SK-N-SH treated with all-trans-retinoic acid at 6 μM for 48 hours (cell line): ENCODE measurements at regions not wholly inside any gene's neighbourhood (a gene's known extent, or its start where the extent isn't known, plus 50 kb on each side); places are given as distances from the start of the nearest gene placed in this dataset.

Source experiments
- ATAC-seq: fragments of 200-7000 bp; cut with Tn5 transposase; 3 replicates; pipeline ENCODE4 v1.9.1; 2020; ENCODE audit warnings: mild to moderate bottlenecking, moderate library complexity
- ARNTL ChIP-seq: fragments of 450-650 bp; formaldehyde crosslinking; IDR thresholded peaks from 2 replicates; pipeline ENCODE4 v1.5.0; 2020; ENCODE audit warnings: low read depth, mild to moderate bottlenecking, moderate library complexity, borderline replicate concordance
- BACH2 ChIP-seq: fragments of 250-450 bp; sonication (Bioruptor Pico); IDR thresholded peaks from 2 replicates; pipeline ENCODE4 v1.9.0; 2021; ENCODE audit warnings: mild to moderate bottlenecking, borderline replicate concordance
- CSDC2 ChIP-seq: fragments of 250-450 bp; sonication (Bioruptor Pico); IDR thresholded peaks from 2 replicates; pipeline ENCODE4 v1.5.0; 2020; ENCODE audit warnings: mild to moderate bottlenecking, moderate library complexity
- ESRRG ChIP-seq: fragments of 250-450 bp; sonication (Bioruptor Pico); IDR thresholded peaks from 2 replicates; pipeline ENCODE4 v1.6.1; 2021; ENCODE audit warnings: mild to moderate bottlenecking
- GLIS3 ChIP-seq: fragments of 250-450 bp; sonication (Bioruptor Pico); IDR thresholded peaks from 2 replicates; pipeline ENCODE4 v1.5.0; 2020; ENCODE audit warnings: mild to moderate bottlenecking, moderate library complexity
- ISL1 ChIP-seq: fragments of 250-450 bp; sonication (Bioruptor Pico); IDR thresholded peaks from 2 replicates; pipeline ENCODE4 v2.1.2; 2022; ENCODE audit warnings: mild to moderate bottlenecking, moderate library complexity
- OSR1 ChIP-seq: fragments of 250-450 bp; sonication (Bioruptor Pico); IDR thresholded peaks from 2 replicates; pipeline ENCODE4 v1.8.0; 2022; ENCODE audit warnings: moderate library complexity, mild to moderate bottlenecking, inconsistent platforms
- PPARA ChIP-seq: fragments of 250-450 bp; sonication (Bioruptor Pico); IDR thresholded peaks from 2 replicates; pipeline ENCODE4 v1.5.0; 2020; ENCODE audit warnings: mild to moderate bottlenecking, borderline replicate concordance
- RARB ChIP-seq: fragments of 250-450 bp; sonication (Bioruptor Pico); IDR thresholded peaks from 2 replicates; pipeline ENCODE4 v1.8.0; 2021; ENCODE audit warnings: mild to moderate bottlenecking, moderate library complexity
- SNAI2 ChIP-seq: fragments of 250-450 bp; sonication (Bioruptor Pico); IDR thresholded peaks from 2 replicates; pipeline ENCODE4 v1.5.0; 2020; ENCODE audit warnings: mild to moderate bottlenecking, moderate library complexity
- TCF4 ChIP-seq: fragments of 250-450 bp; sonication (Bioruptor Pico); IDR thresholded peaks from 2 replicates; pipeline ENCODE4 v1.8.0; 2021; ENCODE audit warnings: mild to moderate bottlenecking, moderate library complexity, borderline replicate concordance
- TOX ChIP-seq: fragments of 250-450 bp; sonication (Bioruptor Pico); IDR thresholded peaks from 2 replicates; pipeline ENCODE4 v1.8.0; 2021; ENCODE audit warnings: mild to moderate bottlenecking, moderate library complexity, borderline replicate concordance
- ZC3H10 ChIP-seq: fragments of 250-450 bp; sonication (Bioruptor Pico); IDR thresholded peaks from 2 replicates; pipeline ENCODE4 v1.5.1; 2021; ENCODE audit warnings: mild to moderate bottlenecking, moderate library complexity
- ZFP3 ChIP-seq: fragments of 250-450 bp; sonication (Bioruptor Pico); IDR thresholded peaks from 2 replicates; pipeline ENCODE4 v1.5.0; 2020; ENCODE audit warnings: mild to moderate bottlenecking, moderate library complexity
- ZNF70 ChIP-seq: fragments of 450-650 bp; formaldehyde crosslinking; IDR thresholded peaks from 2 replicates; pipeline ENCODE4 v1.5.0; 2020; ENCODE audit warnings: mild to moderate bottlenecking, moderate library complexity
- ZNF8 ChIP-seq: fragments of 450-650 bp; formaldehyde crosslinking; IDR thresholded peaks from 2 replicates; pipeline ENCODE4 v1.5.0; 2020; ENCODE audit warnings: mild to moderate bottlenecking, moderate library complexity
- TF ChIP-seq, protein P1 (sequence below): fragments of 250-450 bp; sonication (Bioruptor Pico); IDR thresholded peaks from 2 replicates; pipeline ENCODE4 v1.8.0; 2020; ENCODE audit warnings: mild to moderate bottlenecking, moderate library complexity, borderline replicate concordance
- TF ChIP-seq, protein P2 (sequence below): fragments of 250-450 bp; sonication (Bioruptor Pico); IDR thresholded peaks from 2 replicates; pipeline ENCODE4 v1.5.0; 2020; ENCODE audit warnings: mild to moderate bottlenecking, moderate library complexity
- TF ChIP-seq, protein P3 (sequence below): fragments of 250-450 bp; sonication (Bioruptor Pico); IDR thresholded peaks from 2 replicates; pipeline ENCODE4 v1.5.1; 2021; ENCODE audit warnings: mild to moderate bottlenecking, moderate library complexity
- TF ChIP-seq, protein P4 (sequence below): fragments of 250-450 bp; sonication (Bioruptor Pico); IDR thresholded peaks from 2 replicates; pipeline ENCODE4 v1.8.0; 2021; ENCODE audit warnings: low read depth, mild to moderate bottlenecking, moderate library complexity, borderline replicate concordance

DNA sequence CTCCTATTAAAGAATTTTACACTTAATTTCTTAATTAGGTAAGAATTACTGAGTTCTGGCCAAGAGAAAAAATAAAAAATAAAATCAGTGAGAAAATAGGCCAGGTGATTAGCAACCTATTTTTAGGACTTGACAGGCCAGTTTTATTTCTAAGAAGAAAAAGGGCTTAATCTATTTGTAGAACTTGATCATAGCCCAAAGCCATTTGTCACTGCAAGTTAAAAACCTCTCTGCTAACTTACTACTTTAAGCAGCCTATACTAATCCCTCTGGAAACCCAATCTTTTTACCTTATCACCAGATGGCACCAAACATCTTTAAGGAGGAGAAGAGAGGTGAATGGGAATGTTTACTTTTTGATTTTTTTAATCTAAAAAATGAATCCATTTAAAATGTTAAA lies 222.1 kb upstream of the RHOBTB1 start:
- no peak for ATAC-seq
- no peak for TF ChIP-seq BACH2 (CRISPR knock-in tag)
- TF ChIP-seq, protein P1, sequence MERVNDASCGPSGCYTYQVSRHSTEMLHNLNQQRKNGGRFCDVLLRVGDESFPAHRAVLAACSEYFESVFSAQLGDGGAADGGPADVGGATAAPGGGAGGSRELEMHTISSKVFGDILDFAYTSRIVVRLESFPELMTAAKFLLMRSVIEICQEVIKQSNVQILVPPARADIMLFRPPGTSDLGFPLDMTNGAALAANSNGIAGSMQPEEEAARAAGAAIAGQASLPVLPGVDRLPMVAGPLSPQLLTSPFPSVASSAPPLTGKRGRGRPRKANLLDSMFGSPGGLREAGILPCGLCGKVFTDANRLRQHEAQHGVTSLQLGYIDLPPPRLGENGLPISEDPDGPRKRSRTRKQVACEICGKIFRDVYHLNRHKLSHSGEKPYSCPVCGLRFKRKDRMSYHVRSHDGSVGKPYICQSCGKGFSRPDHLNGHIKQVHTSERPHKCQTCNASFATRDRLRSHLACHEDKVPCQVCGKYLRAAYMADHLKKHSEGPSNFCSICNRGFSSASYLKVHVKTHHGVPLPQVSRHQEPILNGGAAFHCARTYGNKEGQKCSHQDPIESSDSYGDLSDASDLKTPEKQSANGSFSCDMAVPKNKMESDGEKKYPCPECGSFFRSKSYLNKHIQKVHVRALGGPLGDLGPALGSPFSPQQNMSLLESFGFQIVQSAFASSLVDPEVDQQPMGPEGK (CRISPR knock-in tag) = no peak
- TF ChIP-seq ZNF8 (CRISPR knock-in tag) = no peak
- TF ChIP-seq ZNF70 (CRISPR knock-in tag) = no peak
- no peak for TF ChIP-seq PPARA (CRISPR knock-in tag)
- TF ChIP-seq ZFP3 (CRISPR knock-in tag) = no peak
- no peak for TF ChIP-seq RARB (CRISPR knock-in tag)
- no peak for TF ChIP-seq ISL1 (CRISPR knock-in tag)
- TF ChIP-seq, protein P2, sequence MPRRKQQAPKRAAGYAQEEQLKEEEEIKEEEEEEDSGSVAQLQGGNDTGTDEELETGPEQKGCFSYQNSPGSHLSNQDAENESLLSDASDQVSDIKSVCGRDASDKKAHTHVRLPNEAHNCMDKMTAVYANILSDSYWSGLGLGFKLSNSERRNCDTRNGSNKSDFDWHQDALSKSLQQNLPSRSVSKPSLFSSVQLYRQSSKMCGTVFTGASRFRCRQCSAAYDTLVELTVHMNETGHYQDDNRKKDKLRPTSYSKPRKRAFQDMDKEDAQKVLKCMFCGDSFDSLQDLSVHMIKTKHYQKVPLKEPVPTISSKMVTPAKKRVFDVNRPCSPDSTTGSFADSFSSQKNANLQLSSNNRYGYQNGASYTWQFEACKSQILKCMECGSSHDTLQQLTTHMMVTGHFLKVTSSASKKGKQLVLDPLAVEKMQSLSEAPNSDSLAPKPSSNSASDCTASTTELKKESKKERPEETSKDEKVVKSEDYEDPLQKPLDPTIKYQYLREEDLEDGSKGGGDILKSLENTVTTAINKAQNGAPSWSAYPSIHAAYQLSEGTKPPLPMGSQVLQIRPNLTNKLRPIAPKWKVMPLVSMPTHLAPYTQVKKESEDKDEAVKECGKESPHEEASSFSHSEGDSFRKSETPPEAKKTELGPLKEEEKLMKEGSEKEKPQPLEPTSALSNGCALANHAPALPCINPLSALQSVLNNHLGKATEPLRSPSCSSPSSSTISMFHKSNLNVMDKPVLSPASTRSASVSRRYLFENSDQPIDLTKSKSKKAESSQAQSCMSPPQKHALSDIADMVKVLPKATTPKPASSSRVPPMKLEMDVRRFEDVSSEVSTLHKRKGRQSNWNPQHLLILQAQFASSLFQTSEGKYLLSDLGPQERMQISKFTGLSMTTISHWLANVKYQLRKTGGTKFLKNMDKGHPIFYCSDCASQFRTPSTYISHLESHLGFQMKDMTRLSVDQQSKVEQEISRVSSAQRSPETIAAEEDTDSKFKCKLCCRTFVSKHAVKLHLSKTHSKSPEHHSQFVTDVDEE = no peak
- TF ChIP-seq, protein P3, sequence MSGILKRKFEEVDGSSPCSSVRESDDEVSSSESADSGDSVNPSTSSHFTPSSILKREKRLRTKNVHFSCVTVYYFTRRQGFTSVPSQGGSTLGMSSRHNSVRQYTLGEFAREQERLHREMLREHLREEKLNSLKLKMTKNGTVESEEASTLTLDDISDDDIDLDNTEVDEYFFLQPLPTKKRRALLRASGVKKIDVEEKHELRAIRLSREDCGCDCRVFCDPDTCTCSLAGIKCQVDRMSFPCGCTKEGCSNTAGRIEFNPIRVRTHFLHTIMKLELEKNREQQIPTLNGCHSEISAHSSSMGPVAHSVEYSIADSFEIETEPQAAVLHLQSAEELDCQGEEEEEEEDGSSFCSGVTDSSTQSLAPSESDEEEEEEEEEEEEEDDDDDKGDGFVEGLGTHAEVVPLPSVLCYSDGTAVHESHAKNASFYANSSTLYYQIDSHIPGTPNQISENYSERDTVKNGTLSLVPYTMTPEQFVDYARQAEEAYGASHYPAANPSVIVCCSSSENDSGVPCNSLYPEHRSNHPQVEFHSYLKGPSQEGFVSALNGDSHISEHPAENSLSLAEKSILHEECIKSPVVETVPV (CRISPR knock-in tag) = no peak
- no peak for TF ChIP-seq ZC3H10 (CRISPR knock-in tag)
- TF ChIP-seq OSR1 (CRISPR knock-in tag) = no peak
- TF ChIP-seq, protein P4, sequence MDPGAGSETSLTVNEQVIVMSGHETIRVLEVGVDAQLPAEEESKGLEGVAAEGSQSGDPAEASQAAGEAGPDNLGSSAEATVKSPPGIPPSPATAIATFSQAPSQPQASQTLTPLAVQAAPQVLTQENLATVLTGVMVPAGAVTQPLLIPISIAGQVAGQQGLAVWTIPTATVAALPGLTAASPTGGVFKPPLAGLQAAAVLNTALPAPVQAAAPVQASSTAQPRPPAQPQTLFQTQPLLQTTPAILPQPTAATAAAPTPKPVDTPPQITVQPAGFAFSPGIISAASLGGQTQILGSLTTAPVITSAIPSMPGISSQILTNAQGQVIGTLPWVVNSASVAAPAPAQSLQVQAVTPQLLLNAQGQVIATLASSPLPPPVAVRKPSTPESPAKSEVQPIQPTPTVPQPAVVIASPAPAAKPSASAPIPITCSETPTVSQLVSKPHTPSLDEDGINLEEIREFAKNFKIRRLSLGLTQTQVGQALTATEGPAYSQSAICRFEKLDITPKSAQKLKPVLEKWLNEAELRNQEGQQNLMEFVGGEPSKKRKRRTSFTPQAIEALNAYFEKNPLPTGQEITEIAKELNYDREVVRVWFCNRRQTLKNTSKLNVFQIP (CRISPR knock-in tag) = no peak
- no peak for TF ChIP-seq ARNTL (CRISPR knock-in tag)

DNA sequence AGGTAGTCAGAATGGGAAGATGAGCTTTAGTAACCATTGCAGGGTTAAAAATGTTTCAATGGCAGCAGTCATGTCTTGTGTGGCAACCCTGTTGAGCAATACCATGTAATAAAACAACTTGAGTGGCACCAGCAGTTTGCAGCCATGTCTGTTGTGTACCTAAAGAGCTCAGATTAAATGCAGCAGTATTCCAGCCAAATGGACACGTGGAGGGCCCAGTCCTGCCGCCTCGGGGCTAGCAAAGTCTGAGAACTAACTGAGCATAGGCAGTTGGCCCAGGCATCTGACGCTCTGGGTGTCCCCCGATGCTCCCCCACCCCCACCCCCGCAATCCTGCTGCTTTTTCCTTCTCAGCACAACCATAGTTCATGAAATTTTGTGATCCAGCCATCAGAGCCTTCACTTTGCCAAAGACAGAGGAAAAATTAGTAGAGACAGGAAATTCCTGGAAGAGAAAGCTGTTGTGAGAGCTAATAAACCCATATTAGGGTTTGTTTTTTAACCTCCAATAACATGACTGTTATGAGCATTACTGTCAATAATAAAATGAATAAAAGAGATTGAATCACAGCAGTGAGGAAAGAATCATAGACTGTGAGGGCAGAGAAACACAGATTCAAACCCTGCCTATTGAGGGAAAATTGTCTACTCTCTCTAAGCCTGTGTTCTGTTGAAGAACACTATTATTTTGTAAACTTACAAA lies 220.6 kb upstream of the RHOBTB1 start:
- no peak for ATAC-seq

DNA sequence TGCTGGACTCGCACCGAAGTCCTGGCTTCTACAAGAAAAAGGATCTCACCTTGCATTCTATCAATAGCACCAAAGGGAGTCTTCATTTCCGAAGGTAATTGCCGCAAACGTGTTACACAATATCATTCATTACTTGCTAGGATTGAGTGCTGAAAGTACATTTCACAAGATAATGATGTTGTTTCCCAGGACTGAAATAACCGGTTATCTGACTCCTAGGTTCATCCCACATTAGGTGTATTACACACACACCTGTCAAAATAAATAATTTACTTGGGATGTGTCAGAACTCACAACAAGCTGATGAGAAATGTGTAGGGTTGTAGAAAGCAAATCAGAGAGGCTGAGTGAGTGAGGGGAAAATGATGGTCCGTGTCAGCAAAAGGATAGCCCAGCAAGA lies 219.4 kb upstream of the RHOBTB1 start:
- TF ChIP-seq TCF4 (CRISPR knock-in tag) = no peak
- no peak for TF ChIP-seq SNAI2 (CRISPR knock-in tag)
- TF ChIP-seq CSDC2 (CRISPR knock-in tag) = no peak
- no peak for TF ChIP-seq ZC3H10 (CRISPR knock-in tag)
- TF ChIP-seq ESRRG = no peak
- TF ChIP-seq ISL1 (CRISPR knock-in tag) = no peak
- no peak for TF ChIP-seq PPARA (CRISPR knock-in tag)
- TF ChIP-seq ZNF8 (CRISPR knock-in tag) = no peak
- TF ChIP-seq GLIS3 (CRISPR knock-in tag) = no peak
- TF ChIP-seq TOX (CRISPR knock-in tag) = no peak
- TF ChIP-seq, protein P1 (CRISPR knock-in tag) = no peak
- TF ChIP-seq, protein P2 = no peak

More for the DNA sequence above, 220.6 kb upstream of the RHOBTB1 start:
- TF ChIP-seq OSR1 (CRISPR knock-in tag) (no peak), ARNTL (CRISPR knock-in tag) (no peak)

More for the DNA sequence above, 219.4 kb upstream of the RHOBTB1 start:
- no peak for ATAC-seq
